ENCODE measurements at regions not wholly inside any gene's neighbourhood (a gene's known extent, or its start where the extent isn't known, plus 50 kb on each side); places are given as distances from the start of the nearest gene placed in this dataset.

- TF ChIP-seq POLR2A (IDR thresholded peaks at IDR 0.05; ENCODE audit: low read length) (no peak), GATA1 (IDR thresholded peaks at IDR 0.05; ENCODE audit: low read depth, low read length) (no peak)
Measured at GRCh38 chr10:118875087-118875486, 120.3 kb upstream of the CACUL1 start.

Data from erythroblast (primary cell).